DND-41 (cell line): ENCODE measurements at regions not wholly inside any gene's neighbourhood (a gene's known extent, or its start where the extent isn't known, plus 50 kb on each side); places are given as distances from the start of the nearest gene placed in this dataset.

Experiments
- ATAC-seq: fragments of 200-7000 bp; cut with Tn5 transposase; 3 replicates; pipeline ENCODE4 v1.9.1; 2021; ENCODE audit warnings: low read depth; ENCODE audit not compliant: insufficient read depth
- DNase-seq: peaks from one replicate; pipeline ENCODE4 v3.0.0-alpha.2; 2020
- H2AFZ ChIP-seq: 2 replicates; pipeline ENCODE4 v1.6.0; 2012; ENCODE audit warnings: low read depth, low read length
- H3K27ac ChIP-seq: 2 replicates; pipeline ENCODE4 v1.5.1; 2012; ENCODE audit warnings: low read length, inconsistent platforms
- H3K27me3 ChIP-seq: fragments of 200-600 bp; sonication (generic); 2 replicates; pipeline ENCODE4 v1.6.0; 2012; ENCODE audit warnings: low read length, mild to moderate bottlenecking, inconsistent platforms; ENCODE audit not compliant: insufficient read depth, poor library complexity
- H3K36me3 ChIP-seq: 2 replicates; pipeline ENCODE4 v1.5.1; 2012; ENCODE audit warnings: low read length, inconsistent platforms; ENCODE audit not compliant: insufficient read depth
- H3K4me1 ChIP-seq: 2 replicates; pipeline ENCODE4 v1.5.1; 2012; ENCODE audit warnings: mild to moderate bottlenecking, low read length; ENCODE audit not compliant: insufficient read depth
- H3K4me2 ChIP-seq: 2 replicates; pipeline ENCODE4 v1.6.0; 2012; ENCODE audit warnings: mild to moderate bottlenecking, moderate library complexity, low read length, inconsistent platforms; ENCODE audit not compliant: insufficient read depth
- H3K4me3 ChIP-seq, 2 experiments: fragments of 200-600 bp in 1 of 2; shearing (Covaris generic) in 1 of 2; 2 replicates each; pipeline ENCODE4 v1.5.1; 2012 to 2016; ENCODE audit warnings: inconsistent platforms in 2 of 2, low read length in 2 of 2, mild to moderate bottlenecking in 2 of 2, low read depth in 1 of 2, moderate library complexity in 1 of 2
- H3K79me2 ChIP-seq: 2 replicates; pipeline ENCODE4 v1.6.0; 2012; ENCODE audit warnings: low read length, inconsistent platforms; ENCODE audit not compliant: insufficient read depth
- H3K9ac ChIP-seq: 2 replicates; pipeline ENCODE4 v1.6.0; 2012; ENCODE audit warnings: low read depth, mild to moderate bottlenecking, inconsistent platforms, low read length, moderate library complexity
- H3K9me3 ChIP-seq: 2 replicates; pipeline ENCODE4 v1.5.1; 2012; ENCODE audit warnings: low read length, moderate library complexity, mild to moderate bottlenecking, inconsistent platforms; ENCODE audit not compliant: insufficient read depth, severe bottlenecking
- H4K20me1 ChIP-seq: 2 replicates; pipeline ENCODE4 v1.6.0; 2012; ENCODE audit warnings: low read length; ENCODE audit not compliant: insufficient read depth
- EZH2 ChIP-seq: IDR thresholded peaks from 3 replicates; pipeline ENCODE4 v1.6.1; 2012; ENCODE audit warnings: borderline replicate concordance, low read depth, mild to moderate bottlenecking, moderate library complexity, low read length, inconsistent platforms; ENCODE audit not compliant: severe bottlenecking
- TF ChIP-seq, protein P1 (sequence below): IDR thresholded peaks from 2 replicates; pipeline ENCODE4 v1.5.1; 2012; ENCODE audit warnings: borderline replicate concordance, low read length, moderate library complexity, mild to moderate bottlenecking; ENCODE audit not compliant: poor library complexity, severe bottlenecking; ENCODE audit errors: extremely low read depth

- Histone ChIP-seq H3K79me2 (no peaks in the 10 kb centered on the region), H3K9me3 (no peaks in the 10 kb centered on the region), H2AFZ (no peak overlapping the region), H3K27ac (no peak overlapping the region), H4K20me1 (no peaks in the 10 kb centered on the region), H3K4me3 (no peak overlapping the region), H3K9ac (no peak overlapping the region), H3K4me2 (no peak overlapping the region), H3K36me3 (no peaks in the 10 kb centered on the region), H3K27me3 (no peaks in the 10 kb centered on the region), H3K4me1 (no peaks in the 10 kb centered on the region)
- DNase-seq (no peak), ATAC-seq (no peak)
- TF ChIP-seq, protein P1, sequence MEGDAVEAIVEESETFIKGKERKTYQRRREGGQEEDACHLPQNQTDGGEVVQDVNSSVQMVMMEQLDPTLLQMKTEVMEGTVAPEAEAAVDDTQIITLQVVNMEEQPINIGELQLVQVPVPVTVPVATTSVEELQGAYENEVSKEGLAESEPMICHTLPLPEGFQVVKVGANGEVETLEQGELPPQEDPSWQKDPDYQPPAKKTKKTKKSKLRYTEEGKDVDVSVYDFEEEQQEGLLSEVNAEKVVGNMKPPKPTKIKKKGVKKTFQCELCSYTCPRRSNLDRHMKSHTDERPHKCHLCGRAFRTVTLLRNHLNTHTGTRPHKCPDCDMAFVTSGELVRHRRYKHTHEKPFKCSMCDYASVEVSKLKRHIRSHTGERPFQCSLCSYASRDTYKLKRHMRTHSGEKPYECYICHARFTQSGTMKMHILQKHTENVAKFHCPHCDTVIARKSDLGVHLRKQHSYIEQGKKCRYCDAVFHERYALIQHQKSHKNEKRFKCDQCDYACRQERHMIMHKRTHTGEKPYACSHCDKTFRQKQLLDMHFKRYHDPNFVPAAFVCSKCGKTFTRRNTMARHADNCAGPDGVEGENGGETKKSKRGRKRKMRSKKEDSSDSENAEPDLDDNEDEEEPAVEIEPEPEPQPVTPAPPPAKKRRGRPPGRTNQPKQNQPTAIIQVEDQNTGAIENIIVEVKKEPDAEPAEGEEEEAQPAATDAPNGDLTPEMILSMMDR = no peak
- TF ChIP-seq EZH2 = no peak
These were observed 240.5 kb upstream of the TUT7 start for GRCh38 chr9:86594724-86595123.

GRCh38 chr9:86591472-86591871 lies 237.3 kb upstream of the TUT7 start:
- Histone ChIP-seq H4K20me1 (no peaks in the 10 kb centered on the region), H3K9me3 (no peaks in the 10 kb centered on the region), H3K36me3 (no peaks in the 10 kb centered on the region), H3K4me2 (no peak overlapping the region), H3K9ac (no peak overlapping the region), H3K27me3 (no peaks in the 10 kb centered on the region), H3K4me1 (no peaks in the 10 kb centered on the region), H3K4me3 (no peak overlapping the region), H3K27ac (no peak overlapping the region), H3K79me2 (no peaks in the 10 kb centered on the region), H2AFZ (no peak overlapping the region)
- no peak for DNase-seq
- no peak for TF ChIP-seq EZH2
- TF ChIP-seq, protein P1 = no peak
- no peak for ATAC-seq

- Histone ChIP-seq H4K20me1 (no peaks in the 10 kb centered on the region), H3K27me3 (no peaks in the 10 kb centered on the region), H3K9me3 (no peaks in the 10 kb centered on the region), H3K79me2 (no peaks in the 10 kb centered on the region), H3K4me2 (no peak overlapping the region), H3K36me3 (no peaks in the 10 kb centered on the region), H2AFZ (no peak overlapping the region), H3K27ac (no peak overlapping the region), H3K4me1 (no peaks in the 10 kb centered on the region), H3K4me3 (no peak overlapping the region), H3K9ac (no peak overlapping the region)
- ATAC-seq (no peak), DNase-seq (no peak)
- no peak for TF ChIP-seq EZH2
- TF ChIP-seq, protein P1 = no peak
These were observed 235.5 kb upstream of the TUT7 start for GRCh38 chr9:86589730-86590129.

DNA sequence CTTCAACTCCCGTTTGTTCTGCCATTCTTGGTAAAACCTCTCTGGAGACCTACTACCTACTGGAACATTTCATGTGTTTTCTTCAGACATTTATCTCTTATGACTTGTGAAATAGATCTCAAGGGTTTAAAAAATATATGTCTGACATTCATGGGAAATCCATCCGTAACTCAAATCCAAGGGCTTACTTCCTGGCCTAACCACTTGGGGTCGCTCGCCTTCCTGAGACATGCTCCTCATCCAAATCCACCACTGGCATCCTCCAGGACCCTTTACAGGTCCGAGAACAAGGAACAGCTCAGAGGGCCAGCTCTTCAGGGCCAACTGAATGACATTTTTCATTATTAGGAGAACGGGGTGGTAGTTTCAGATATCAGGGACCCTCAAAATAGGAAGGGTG lies 235.1 kb upstream of the TUT7 start:
- no peaks in the 10 kb centered on the region for H3K27me3 ChIP-seq
- no peak overlapping the region for H3K27ac ChIP-seq
- H4K20me1 ChIP-seq = no peaks in the 10 kb centered on the region
- H3K79me2 ChIP-seq = no peaks in the 10 kb centered on the region
- no peaks in the 10 kb centered on the region for H3K9me3 ChIP-seq
- DNase-seq (no peak), ATAC-seq (no peak)
- H3K4me2 ChIP-seq = no peak overlapping the region
- H3K4me1 ChIP-seq = no peaks in the 10 kb centered on the region
- H3K4me3 ChIP-seq = no peak overlapping the region
- H3K9ac ChIP-seq = no peak overlapping the region
- no peak overlapping the region for H2AFZ ChIP-seq
- H3K36me3 ChIP-seq = no peaks in the 10 kb centered on the region
- TF ChIP-seq, protein P1 = no peak
- no peak for TF ChIP-seq EZH2
